ENCODE measurements at regions not wholly inside any gene's neighbourhood (a gene's known extent, or its start where the extent isn't known, plus 50 kb on each side); places are given as distances from the start of the nearest gene placed in this dataset.

GRCh38 chr12:97756741-97757140, 294.1 kb downstream of the RMST start:
- TF ChIP-seq, protein P1, sequence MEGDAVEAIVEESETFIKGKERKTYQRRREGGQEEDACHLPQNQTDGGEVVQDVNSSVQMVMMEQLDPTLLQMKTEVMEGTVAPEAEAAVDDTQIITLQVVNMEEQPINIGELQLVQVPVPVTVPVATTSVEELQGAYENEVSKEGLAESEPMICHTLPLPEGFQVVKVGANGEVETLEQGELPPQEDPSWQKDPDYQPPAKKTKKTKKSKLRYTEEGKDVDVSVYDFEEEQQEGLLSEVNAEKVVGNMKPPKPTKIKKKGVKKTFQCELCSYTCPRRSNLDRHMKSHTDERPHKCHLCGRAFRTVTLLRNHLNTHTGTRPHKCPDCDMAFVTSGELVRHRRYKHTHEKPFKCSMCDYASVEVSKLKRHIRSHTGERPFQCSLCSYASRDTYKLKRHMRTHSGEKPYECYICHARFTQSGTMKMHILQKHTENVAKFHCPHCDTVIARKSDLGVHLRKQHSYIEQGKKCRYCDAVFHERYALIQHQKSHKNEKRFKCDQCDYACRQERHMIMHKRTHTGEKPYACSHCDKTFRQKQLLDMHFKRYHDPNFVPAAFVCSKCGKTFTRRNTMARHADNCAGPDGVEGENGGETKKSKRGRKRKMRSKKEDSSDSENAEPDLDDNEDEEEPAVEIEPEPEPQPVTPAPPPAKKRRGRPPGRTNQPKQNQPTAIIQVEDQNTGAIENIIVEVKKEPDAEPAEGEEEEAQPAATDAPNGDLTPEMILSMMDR (IDR thresholded peaks at IDR 0.05; ENCODE audit: insufficient read depth, low read length, poor library complexity, severe bottlenecking): no peak
- TF ChIP-seq EZH2phosphoT487 (conservative IDR thresholded peaks at IDR 0.05; ENCODE audit: low read length): no peak
